Adrenal gland (tissue), 5 donors: ENCODE measurements at regions not wholly inside any gene's neighbourhood (a gene's known extent, or its start where the extent isn't known, plus 50 kb on each side); places are given as distances from the start of the nearest gene placed in this dataset.

Experiments used
- CTCF ChIP-seq, 6 experiments: fragments of 450-650 bp in 4 of 6; fragments of 200-600 bp in 2 of 6; sonication (generic) in 1 of 6; IDR thresholded peaks; 1 replicate in 5 of 6; 2 replicates in 1 of 6; pipeline versions ENCODE4 v1.5.1 to v1.8.0; 2016 to 2021; ENCODE audit warnings: antibody characterized with exemption in 6 of 6, mild to moderate bottlenecking in 2 of 6, moderate library complexity in 1 of 6
- POLR2A ChIP-seq, 2 donors: fragments of 450-650 bp; IDR thresholded peaks; one replicate each; pipeline ENCODE4 v1.6.1; 2017; ENCODE audit warnings: antibody characterized with exemption in 2 of 2, mild to moderate bottlenecking in 2 of 2, moderate library complexity in 1 of 2
- donor health status: DM: no; HTN: no; CAD: no.

GRCh38 chr17:77854083-77854758 lies 104.3 kb upstream of the TNRC6C start:
- TF ChIP-seq CTCF (IDR thresholded peaks at IDR 0.05) (no peak), POLR2A (IDR thresholded peaks at IDR 0.05) (no peak)
